PC-3 (cell line): ENCODE measurements at regions not wholly inside any gene's neighbourhood (a gene's known extent, or its start where the extent isn't known, plus 50 kb on each side); places are given as distances from the start of the nearest gene placed in this dataset.

Experiments
- ATAC-seq: fragments of 200-7000 bp; cut with Tn5 transposase; 2 replicates; pipeline ENCODE4 v1.9.1; 2020; ENCODE audit warnings: mild to moderate bottlenecking, moderate library complexity
- BruUV-seq: library from RNA; stranded (reverse); fragments of 400-500 nt; replicated peaks from 2 replicates; lab custom pipeline; 2021; lab: Mats Ljungman, UMichigan
- CTCF ChIA-PET: fragments of 300-600 bp; sonication (Branson Sonifier 250); formaldehyde crosslinking; loops from one replicate; lab custom pipeline; 2022; ENCODE audit warnings: antibody characterized with exemption; lab: Charles Lee
- POLR2A ChIA-PET: fragments of 300-600 bp; sonication (Branson Sonifier 250); formaldehyde crosslinking; loops from one replicate; lab custom pipeline; 2022; ENCODE audit warnings: antibody characterized with exemption; ENCODE audit not compliant: unreplicated experiment; lab: Charles Lee
- DNase-seq: peaks from one replicate; pipeline ENCODE4 v3.0.0-alpha.2; 2015
- H2AFZ ChIP-seq: fragments of 300-600 bp; sonication (generic); 2 replicates; pipeline ENCODE4 v1.6.0; 2016; ENCODE audit warnings: antibody characterized with exemption, low read length
- H3F3A ChIP-seq: fragments of 300-600 bp; sonication (generic); one replicate; pipeline ENCODE4 v1.6.0; 2017; ENCODE audit warnings: antibody characterized with exemption, low read length, control low read depth, mild to moderate bottlenecking; ENCODE audit not compliant: unreplicated experiment
- H3K27ac ChIP-seq: fragments of 300-600 bp; sonication (generic); 2 replicates; pipeline ENCODE4 v1.5.1; 2016; ENCODE audit warnings: mild to moderate bottlenecking, low read length
- H3K27me3 ChIP-seq: fragments of 300-600 bp; sonication (generic); 2 replicates; pipeline ENCODE4 v1.6.1; 2016; ENCODE audit warnings: low read length, mixed read lengths
- H3K36me3 ChIP-seq: fragments of 300-600 bp; sonication (generic); 2 replicates; pipeline ENCODE4 v1.6.1; 2016; ENCODE audit warnings: low read depth, mixed run types, low read length, mixed read lengths
- H3K4me1 ChIP-seq: fragments of 300-600 bp; sonication (generic); 2 replicates; pipeline ENCODE4 v1.5.1; 2016; ENCODE audit warnings: low read length; ENCODE audit not compliant: insufficient read depth
- H3K4me2 ChIP-seq: fragments of 300-600 bp; sonication (generic); 2 replicates; pipeline ENCODE4 v1.6.0; 2016; ENCODE audit warnings: low read length
- H3K4me3 ChIP-seq: fragments of 300-600 bp; sonication (generic); 2 replicates; pipeline ENCODE4 v1.5.1; 2016; ENCODE audit warnings: mild to moderate bottlenecking, low read length, mixed read lengths
- H3K79me2 ChIP-seq: fragments of 300-600 bp; sonication (generic); 2 replicates; pipeline ENCODE4 v1.6.1; 2017; ENCODE audit warnings: low read length, mixed read lengths
- H3K9ac ChIP-seq: fragments of 300-600 bp; sonication (generic); 2 replicates; pipeline ENCODE4 v1.6.0; 2016; ENCODE audit warnings: mild to moderate bottlenecking, low read length
- H3K9me2 ChIP-seq: fragments of 300-600 bp; sonication (generic); replicated peaks from 2 replicates; pipeline ENCODE4 v1.6.1; 2016; ENCODE audit warnings: mixed run types, low read length, mixed read lengths
- H3K9me3 ChIP-seq: fragments of 300-600 bp; sonication (generic); 2 replicates; pipeline ENCODE4 v1.6.1; 2016; ENCODE audit warnings: low read length, mixed read lengths
- H4K20me1 ChIP-seq: fragments of 300-600 bp; sonication (generic); 2 replicates; pipeline ENCODE4 v1.6.1; 2016; ENCODE audit warnings: low read length, mixed read lengths
- EZH2 ChIP-seq: fragments of 300-600 bp; sonication (generic); IDR thresholded peaks from one replicate; pipeline ENCODE4 v1.6.1; 2017; ENCODE audit warnings: antibody characterized with exemption, mild to moderate bottlenecking, low read length; ENCODE audit not compliant: unreplicated experiment
- EZH2phosphoT487 ChIP-seq: fragments of 300-600 bp; sonication (generic); IDR thresholded peaks from 2 replicates; pipeline ENCODE4 v1.6.1; 2018; ENCODE audit warnings: mild to moderate bottlenecking, antibody characterized with exemption, low read length, borderline replicate concordance
- intact Hi-C: fragments of 100-400 bp; cut with micrococcal nuclease; formaldehyde crosslinking; loops from 2 replicates; pipeline ENCODE4 v1.9.0; 2023
- TF ChIP-seq, protein P1 (sequence below): fragments of 300-600 bp; sonication (generic); conservative IDR thresholded peaks from 2 replicates; pipeline ENCODE4 v1.5.1; 2017; ENCODE audit warnings: antibody characterized with exemption, low read depth, mild to moderate bottlenecking, low read length

DNA sequence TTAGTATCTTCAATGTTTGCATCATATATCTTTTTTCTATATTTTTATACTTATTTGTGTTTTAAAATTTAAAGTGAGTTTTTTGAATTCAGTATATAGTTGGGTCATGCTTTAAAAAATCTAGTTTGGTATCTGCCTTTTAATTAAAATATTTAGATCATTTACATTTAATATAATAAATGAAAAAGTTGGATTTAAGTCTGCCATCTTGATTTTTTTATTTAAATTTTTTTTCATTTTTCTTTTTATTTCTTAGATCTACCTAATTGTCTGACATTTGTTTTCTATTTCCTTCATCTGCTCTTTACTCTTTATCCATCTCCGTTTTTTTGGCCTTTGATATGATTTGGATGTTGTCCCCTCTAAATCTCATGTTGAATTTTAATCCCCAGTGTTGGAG, 50.0 kb upstream of the N4BP1 start:
- H3K4me3 ChIP-seq, result no peak overlapping the region
- no peaks in the 10 kb centered on the region for H3K4me1 ChIP-seq
- TF ChIP-seq EZH2 (no peak), EZH2phosphoT487 (no peak)
- TF ChIP-seq, protein P1, sequence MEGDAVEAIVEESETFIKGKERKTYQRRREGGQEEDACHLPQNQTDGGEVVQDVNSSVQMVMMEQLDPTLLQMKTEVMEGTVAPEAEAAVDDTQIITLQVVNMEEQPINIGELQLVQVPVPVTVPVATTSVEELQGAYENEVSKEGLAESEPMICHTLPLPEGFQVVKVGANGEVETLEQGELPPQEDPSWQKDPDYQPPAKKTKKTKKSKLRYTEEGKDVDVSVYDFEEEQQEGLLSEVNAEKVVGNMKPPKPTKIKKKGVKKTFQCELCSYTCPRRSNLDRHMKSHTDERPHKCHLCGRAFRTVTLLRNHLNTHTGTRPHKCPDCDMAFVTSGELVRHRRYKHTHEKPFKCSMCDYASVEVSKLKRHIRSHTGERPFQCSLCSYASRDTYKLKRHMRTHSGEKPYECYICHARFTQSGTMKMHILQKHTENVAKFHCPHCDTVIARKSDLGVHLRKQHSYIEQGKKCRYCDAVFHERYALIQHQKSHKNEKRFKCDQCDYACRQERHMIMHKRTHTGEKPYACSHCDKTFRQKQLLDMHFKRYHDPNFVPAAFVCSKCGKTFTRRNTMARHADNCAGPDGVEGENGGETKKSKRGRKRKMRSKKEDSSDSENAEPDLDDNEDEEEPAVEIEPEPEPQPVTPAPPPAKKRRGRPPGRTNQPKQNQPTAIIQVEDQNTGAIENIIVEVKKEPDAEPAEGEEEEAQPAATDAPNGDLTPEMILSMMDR, result no peak
- H4K20me1 ChIP-seq, result no peaks in the 10 kb centered on the region
- no TSS peak for BruUV-seq
- H3K9me2 ChIP-seq, result no peaks in the 10 kb centered on the region
- H3K9me3 ChIP-seq, result no peaks in the 10 kb centered on the region
- no peak for DNase-seq
- no peaks in the 10 kb centered on the region for H3K79me2 ChIP-seq
- intact Hi-C loops, result no loop called here
- no peak overlapping the region for H3K4me2 ChIP-seq
- no peaks in the 10 kb centered on the region for H3F3A ChIP-seq
- H3K36me3 ChIP-seq, result no peaks in the 10 kb centered on the region
- no peak overlapping the region for H3K9ac ChIP-seq
- CTCF ChIA-PET, result no interaction called here
- no peaks in the 10 kb centered on the region for H3K27me3 ChIP-seq
- POLR2A ChIA-PET, result no interaction called here
- H3K27ac ChIP-seq, result no peak overlapping the region
- no peak for ATAC-seq
- no peak overlapping the region for H2AFZ ChIP-seq
